Esophagus squamous epithelium (tissue), 4 donors: ENCODE measurements at regions not wholly inside any gene's neighbourhood (a gene's known extent, or its start where the extent isn't known, plus 50 kb on each side); places are given as distances from the start of the nearest gene placed in this dataset.

Experiments used
- POLR2A ChIP-seq, 4 donors: fragments of 450-650 bp; IDR thresholded peaks; one replicate each; pipeline ENCODE4 v1.6.1; 2017; ENCODE audit warnings: antibody characterized with exemption in 4 of 4, mild to moderate bottlenecking in 4 of 4, moderate library complexity in 3 of 4
- TF ChIP-seq, protein P1 (sequence below), 6 experiments: fragments of 450-650 bp in 4 of 6; fragments of 200-600 bp in 2 of 6; sonication (generic) in 2 of 6; IDR thresholded peaks; one replicate each; pipeline ENCODE4 v1.5.1; 2016 to 2019; ENCODE audit warnings: antibody characterized with exemption in 6 of 6, mild to moderate bottlenecking in 4 of 6, moderate library complexity in 4 of 6

DNA sequence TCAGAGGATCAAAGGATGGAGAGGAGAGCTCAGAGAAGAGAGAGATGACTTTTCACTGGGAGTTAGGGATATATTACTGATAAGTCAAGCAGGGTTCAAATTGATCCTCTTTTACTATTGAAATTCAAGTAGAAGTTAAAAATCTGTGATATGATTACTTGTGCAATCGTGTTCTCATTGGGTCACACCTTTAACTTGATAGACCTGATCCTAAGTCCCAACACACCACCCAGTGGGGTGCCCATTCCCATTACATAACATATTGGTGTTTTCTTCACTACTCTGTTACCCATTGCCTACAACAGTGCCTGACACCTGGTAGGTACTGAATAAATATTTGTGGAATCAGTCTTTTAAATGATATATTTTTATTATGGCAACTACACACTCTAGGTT, 66.4 kb upstream of the PICALM start:
- TF ChIP-seq, protein P1, sequence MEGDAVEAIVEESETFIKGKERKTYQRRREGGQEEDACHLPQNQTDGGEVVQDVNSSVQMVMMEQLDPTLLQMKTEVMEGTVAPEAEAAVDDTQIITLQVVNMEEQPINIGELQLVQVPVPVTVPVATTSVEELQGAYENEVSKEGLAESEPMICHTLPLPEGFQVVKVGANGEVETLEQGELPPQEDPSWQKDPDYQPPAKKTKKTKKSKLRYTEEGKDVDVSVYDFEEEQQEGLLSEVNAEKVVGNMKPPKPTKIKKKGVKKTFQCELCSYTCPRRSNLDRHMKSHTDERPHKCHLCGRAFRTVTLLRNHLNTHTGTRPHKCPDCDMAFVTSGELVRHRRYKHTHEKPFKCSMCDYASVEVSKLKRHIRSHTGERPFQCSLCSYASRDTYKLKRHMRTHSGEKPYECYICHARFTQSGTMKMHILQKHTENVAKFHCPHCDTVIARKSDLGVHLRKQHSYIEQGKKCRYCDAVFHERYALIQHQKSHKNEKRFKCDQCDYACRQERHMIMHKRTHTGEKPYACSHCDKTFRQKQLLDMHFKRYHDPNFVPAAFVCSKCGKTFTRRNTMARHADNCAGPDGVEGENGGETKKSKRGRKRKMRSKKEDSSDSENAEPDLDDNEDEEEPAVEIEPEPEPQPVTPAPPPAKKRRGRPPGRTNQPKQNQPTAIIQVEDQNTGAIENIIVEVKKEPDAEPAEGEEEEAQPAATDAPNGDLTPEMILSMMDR (IDR thresholded peaks at IDR 0.05) = no peak
- TF ChIP-seq POLR2A (IDR thresholded peaks at IDR 0.05) = no peak
